OCI-LY1 (cell line): ENCODE measurements at regions not wholly inside any gene's neighbourhood (a gene's known extent, or its start where the extent isn't known, plus 50 kb on each side); places are given as distances from the start of the nearest gene placed in this dataset.

ENCODE experiments used
- H2AFZ ChIP-seq: fragments of 200-600 bp; sonication (generic), shearing (Covaris generic); 2 replicates; pipeline ENCODE4 v1.6.0; 2014; ENCODE audit warnings: antibody characterized with exemption, mild to moderate bottlenecking, low read length
- H3F3A ChIP-seq: fragments of 200-600 bp; sonication (generic), shearing (Covaris generic); 2 replicates; pipeline ENCODE4 v1.6.0; 2014; ENCODE audit warnings: mild to moderate bottlenecking, antibody characterized with exemption, low read length, moderate library complexity; ENCODE audit not compliant: insufficient read depth
- H3K27ac ChIP-seq: fragments of 200-600 bp; sonication (generic); 2 replicates; pipeline ENCODE4 v1.5.1; 2014; ENCODE audit warnings: low read length, mixed run types, mild to moderate bottlenecking, low read depth; ENCODE audit not compliant: poor library complexity, severe bottlenecking
- H3K27me3 ChIP-seq: fragments of 200-600 bp; sonication (generic); 2 replicates; pipeline ENCODE4 v1.6.0; 2014; ENCODE audit warnings: antibody characterized with exemption, mild to moderate bottlenecking, low read length, moderate library complexity; ENCODE audit not compliant: insufficient read depth
- H3K36me3 ChIP-seq: fragments of 200-600 bp; sonication (generic); 2 replicates; pipeline ENCODE4 v1.6.1; 2014; ENCODE audit warnings: mild to moderate bottlenecking, antibody characterized with exemption, low read length, moderate library complexity, mixed read lengths; ENCODE audit not compliant: insufficient read depth
- H3K4me1 ChIP-seq: fragments of 200-600 bp; sonication (generic); 2 replicates; pipeline ENCODE4 v1.5.1; 2014; ENCODE audit warnings: mild to moderate bottlenecking, low read length, moderate library complexity; ENCODE audit not compliant: insufficient read depth, severe bottlenecking
- H3K4me2 ChIP-seq: fragments of 200-600 bp; sonication (generic), shearing (Covaris generic); 2 replicates; pipeline ENCODE4 v1.6.1; 2014; ENCODE audit warnings: low read length
- H3K4me3 ChIP-seq: fragments of 200-600 bp; sonication (generic); 2 replicates; pipeline ENCODE4 v1.5.1; 2014; ENCODE audit warnings: low read length, low read depth, mild to moderate bottlenecking, mixed read lengths; ENCODE audit not compliant: poor library complexity, severe bottlenecking
- H3K79me2 ChIP-seq: fragments of 200-600 bp; shearing (Covaris generic); 2 replicates; pipeline ENCODE4 v1.6.1; 2016; ENCODE audit warnings: mixed run types, low read length, mixed read lengths; ENCODE audit not compliant: insufficient read depth
- H3K9ac ChIP-seq: fragments of 200-600 bp; sonication (generic), shearing (Covaris generic); 2 replicates; pipeline ENCODE4 v1.6.1; 2014; ENCODE audit warnings: mild to moderate bottlenecking, low read length, mixed read lengths
- H3K9me2 ChIP-seq: fragments of 200-600 bp; sonication (generic), shearing (Covaris generic); 2 replicates; pipeline ENCODE4 v1.6.1; 2014; ENCODE audit warnings: low read depth, mild to moderate bottlenecking, low read length, mixed read lengths
- H3K9me3 ChIP-seq: fragments of 200-600 bp; shearing (Covaris generic); 2 replicates; pipeline ENCODE4 v1.6.1; 2014; ENCODE audit warnings: low read length, mixed read lengths
- H4K20me1 ChIP-seq: fragments of 200-600 bp; sonication (generic), shearing (Covaris generic); 2 replicates; pipeline ENCODE4 v1.6.0; 2016; ENCODE audit warnings: mild to moderate bottlenecking, low read length; ENCODE audit not compliant: insufficient read depth
- EZH2 ChIP-seq: fragments of 200-600 bp; sonication (generic), shearing (Covaris generic); IDR thresholded peaks from 2 replicates; pipeline ENCODE4 v1.8.0; 2017; ENCODE audit warnings: borderline replicate concordance, mixed run types, mild to moderate bottlenecking, antibody characterized with exemption, low read length, moderate library complexity, mixed read lengths
- TF ChIP-seq, protein P1 (sequence below): fragments of 200-600 bp; sonication (generic), shearing (Covaris generic); IDR thresholded peaks from 2 replicates; pipeline ENCODE4 v1.5.1; 2017; ENCODE audit warnings: mild to moderate bottlenecking, antibody characterized with exemption, low read length, moderate library complexity, mixed read lengths

DNA sequence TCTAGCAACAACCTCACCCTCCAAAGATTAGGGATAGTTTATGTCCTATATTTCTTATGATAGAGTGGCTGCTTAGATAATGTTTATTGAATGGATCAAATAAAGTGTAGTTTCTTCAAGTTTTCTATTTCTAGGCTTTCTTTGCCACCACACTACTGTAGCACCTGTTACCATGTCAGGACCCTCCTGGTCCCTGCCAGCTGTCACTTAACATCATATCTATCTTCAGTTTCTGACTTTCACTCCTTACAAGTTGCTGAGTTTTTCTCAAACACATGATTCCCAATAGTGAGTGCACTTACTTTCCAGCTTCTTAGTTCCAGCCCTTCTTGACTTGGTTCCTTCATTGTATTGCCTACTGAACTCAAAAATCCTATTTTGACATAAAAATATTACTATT lies 593.9 kb upstream of the PITX2 start:
- Histone ChIP-seq H3F3A (no peaks in the 10 kb centered on the region), H3K27ac (no peak overlapping the region), H3K79me2 (no peaks in the 10 kb centered on the region), H3K4me1 (no peaks in the 10 kb centered on the region), H3K9ac (no peak overlapping the region), H3K9me2 (no peaks in the 10 kb centered on the region), H2AFZ (no peak overlapping the region), H3K4me2 (no peak overlapping the region), H3K9me3 (no peaks in the 10 kb centered on the region), H4K20me1 (no peaks in the 10 kb centered on the region; the same call in 1 of the 2 replicates), H3K36me3 (no peaks in the 10 kb centered on the region), H3K4me3 (no peak overlapping the region), H3K27me3 (no peaks in the 10 kb centered on the region)
- TF ChIP-seq, protein P1, sequence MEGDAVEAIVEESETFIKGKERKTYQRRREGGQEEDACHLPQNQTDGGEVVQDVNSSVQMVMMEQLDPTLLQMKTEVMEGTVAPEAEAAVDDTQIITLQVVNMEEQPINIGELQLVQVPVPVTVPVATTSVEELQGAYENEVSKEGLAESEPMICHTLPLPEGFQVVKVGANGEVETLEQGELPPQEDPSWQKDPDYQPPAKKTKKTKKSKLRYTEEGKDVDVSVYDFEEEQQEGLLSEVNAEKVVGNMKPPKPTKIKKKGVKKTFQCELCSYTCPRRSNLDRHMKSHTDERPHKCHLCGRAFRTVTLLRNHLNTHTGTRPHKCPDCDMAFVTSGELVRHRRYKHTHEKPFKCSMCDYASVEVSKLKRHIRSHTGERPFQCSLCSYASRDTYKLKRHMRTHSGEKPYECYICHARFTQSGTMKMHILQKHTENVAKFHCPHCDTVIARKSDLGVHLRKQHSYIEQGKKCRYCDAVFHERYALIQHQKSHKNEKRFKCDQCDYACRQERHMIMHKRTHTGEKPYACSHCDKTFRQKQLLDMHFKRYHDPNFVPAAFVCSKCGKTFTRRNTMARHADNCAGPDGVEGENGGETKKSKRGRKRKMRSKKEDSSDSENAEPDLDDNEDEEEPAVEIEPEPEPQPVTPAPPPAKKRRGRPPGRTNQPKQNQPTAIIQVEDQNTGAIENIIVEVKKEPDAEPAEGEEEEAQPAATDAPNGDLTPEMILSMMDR: no peak

DNA sequence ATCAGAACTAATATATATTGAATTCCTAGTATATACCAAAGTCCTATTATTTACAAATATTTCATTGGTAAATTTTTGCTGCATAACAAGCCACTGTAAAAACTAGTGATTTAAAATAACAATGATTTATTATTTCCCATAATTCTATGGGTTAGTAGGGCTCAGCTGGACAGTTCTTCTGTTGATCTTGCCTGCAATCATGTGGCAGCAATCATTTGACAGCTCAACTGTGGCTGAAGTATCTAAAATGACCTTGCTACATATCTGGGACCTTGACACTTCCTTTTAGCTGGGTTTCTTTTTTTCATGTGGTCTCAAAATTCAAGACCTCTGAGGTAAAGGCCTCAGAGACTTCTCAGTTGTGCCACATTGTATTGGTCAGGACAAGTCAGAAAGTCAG lies 598.5 kb upstream of the PITX2 start:
- H4K20me1 ChIP-seq: no peaks in the 10 kb centered on the region
- no peak overlapping the region for H3K4me2 ChIP-seq
- H3K36me3 ChIP-seq: no peaks in the 10 kb centered on the region
- H3K4me1 ChIP-seq: no peaks in the 10 kb centered on the region
- no peaks in the 10 kb centered on the region for H3K27me3 ChIP-seq
- H3F3A ChIP-seq: no peaks in the 10 kb centered on the region
- no peaks in the 10 kb centered on the region for H3K9me2 ChIP-seq
- no peak overlapping the region for H3K27ac ChIP-seq
- H3K4me3 ChIP-seq: no peak overlapping the region
- H3K9ac ChIP-seq: no peak overlapping the region
- no peak overlapping the region for H2AFZ ChIP-seq
- H3K79me2 ChIP-seq: no peaks in the 10 kb centered on the region
- H3K9me3 ChIP-seq: no peaks in the 10 kb centered on the region
- TF ChIP-seq, protein P1: no peak
- TF ChIP-seq EZH2: no peak

DNA sequence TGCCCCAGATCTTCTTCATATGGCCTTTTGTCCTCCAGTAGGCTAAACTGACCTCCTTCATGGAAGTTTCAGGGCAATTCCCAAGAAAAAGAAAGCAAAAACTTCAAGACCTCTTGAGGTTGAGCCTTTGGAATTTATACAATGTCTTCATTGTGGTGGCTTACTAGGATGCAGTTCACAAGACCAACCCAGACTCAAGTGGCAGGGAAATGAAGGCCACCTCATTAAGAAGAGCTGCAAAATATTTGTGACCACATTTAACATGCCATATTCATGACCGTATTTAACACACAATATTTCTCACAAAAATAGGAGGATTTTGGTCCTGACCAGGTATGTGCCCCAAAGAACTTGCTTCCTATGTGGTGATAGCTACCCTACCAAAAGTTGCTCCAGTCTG lies 605.5 kb upstream of the PITX2 start:
- H2AFZ ChIP-seq: no peak overlapping the region
- H3K4me3 ChIP-seq: no peak overlapping the region
- H3F3A ChIP-seq: no peaks in the 10 kb centered on the region
- H3K27ac ChIP-seq: no peak overlapping the region
- H3K4me1 ChIP-seq: no peaks in the 10 kb centered on the region
- H3K79me2 ChIP-seq: no peaks in the 10 kb centered on the region
- H3K4me2 ChIP-seq: no peak overlapping the region
- H3K27me3 ChIP-seq: no peaks in the 10 kb centered on the region
- no peaks in the 10 kb centered on the region for H3K9me2 ChIP-seq
- no peak overlapping the region for H3K9ac ChIP-seq
- no peaks in the 10 kb centered on the region for H3K9me3 ChIP-seq
- H3K36me3 ChIP-seq: no peaks in the 10 kb centered on the region
- TF ChIP-seq, protein P1: no peak
- TF ChIP-seq EZH2: no peak
- H4K20me1 ChIP-seq: no peaks in the 10 kb centered on the region
